Astrocyte (in vitro differentiated cells and primary cell): ENCODE measurements at regions not wholly inside any gene's neighbourhood (a gene's known extent, or its start where the extent isn't known, plus 50 kb on each side); places are given as distances from the start of the nearest gene placed in this dataset.

Experiments used
- DNase-seq: peaks from one replicate; pipeline ENCODE4 v3.0.0-alpha.2; 2010; ENCODE audit warnings: low read depth
- FAIRE-seq: peaks from 2 replicates; lab custom pipeline; 2011; peaks lifted over from hg19 to GRCh38; lab: Jason Lieb, UNC
- H2AFZ ChIP-seq: 2 replicates; pipeline ENCODE4 v1.6.0; 2012; ENCODE audit warnings: low read depth, low read length, inconsistent platforms
- H3K27ac ChIP-seq: 2 replicates; pipeline ENCODE4 v1.5.1; 2011; ENCODE audit warnings: low read depth, low read length, inconsistent platforms
- H3K27me3 ChIP-seq: 2 replicates; pipeline ENCODE4 v1.6.0; 2011; ENCODE audit warnings: low read length, inconsistent platforms; ENCODE audit not compliant: insufficient read depth
- H3K36me3 ChIP-seq: 2 replicates; pipeline ENCODE4 v1.5.1; 2011; ENCODE audit warnings: low read length, inconsistent platforms; ENCODE audit not compliant: insufficient read depth
- H3K4me1 ChIP-seq: 2 replicates; pipeline ENCODE4 v1.5.1; 2011; ENCODE audit warnings: low read length, inconsistent platforms; ENCODE audit not compliant: insufficient read depth
- H3K4me2 ChIP-seq: 2 replicates; pipeline ENCODE4 v1.6.0; 2012; ENCODE audit warnings: low read length, inconsistent platforms
- H3K4me3 ChIP-seq: 2 replicates; pipeline ENCODE4 v1.5.1; 2011; ENCODE audit warnings: low read depth, mild to moderate bottlenecking, low read length, inconsistent platforms; ENCODE audit not compliant: insufficient read depth
- H3K79me2 ChIP-seq: 2 replicates; pipeline ENCODE4 v1.6.0; 2012; ENCODE audit warnings: mild to moderate bottlenecking, low read length, inconsistent platforms; ENCODE audit not compliant: insufficient read depth
- H3K9ac ChIP-seq: 2 replicates; pipeline ENCODE4 v1.6.0; 2012; ENCODE audit warnings: mild to moderate bottlenecking, low read length, inconsistent platforms
- H3K9me3 ChIP-seq: 2 replicates; pipeline ENCODE4 v1.5.1; 2012; ENCODE audit warnings: low read depth, mild to moderate bottlenecking, low read length, inconsistent platforms; ENCODE audit not compliant: insufficient read depth
- H4K20me1 ChIP-seq: 2 replicates; pipeline ENCODE4 v1.6.0; 2012; ENCODE audit warnings: low read length, inconsistent platforms; ENCODE audit not compliant: insufficient read depth
- H3K27ac Mint-ChIP-seq: one replicate; pipeline ENCODE4 v1.8.0; 2021; ENCODE audit warnings: mild to moderate bottlenecking, mixed read lengths; ENCODE audit not compliant: unreplicated experiment
- H3K27me3 Mint-ChIP-seq: one replicate; pipeline ENCODE4 v1.8.0; 2021; ENCODE audit warnings: low read depth, mixed read lengths; ENCODE audit not compliant: unreplicated experiment
- H3K36me3 Mint-ChIP-seq: one replicate; pipeline ENCODE4 v1.8.0; 2021; ENCODE audit warnings: low read depth, mixed read lengths; ENCODE audit not compliant: unreplicated experiment
- H3K4me1 Mint-ChIP-seq: one replicate; pipeline ENCODE4 v1.8.0; 2021; ENCODE audit warnings: low read depth, mixed read lengths; ENCODE audit not compliant: unreplicated experiment
- H3K4me3 Mint-ChIP-seq: one replicate; pipeline ENCODE4 v1.8.0; 2021; ENCODE audit warnings: mild to moderate bottlenecking, moderate library complexity, mixed read lengths; ENCODE audit not compliant: unreplicated experiment
- H3K9me3 Mint-ChIP-seq: one replicate; pipeline ENCODE4 v1.8.0; 2021; ENCODE audit warnings: mild to moderate bottlenecking, mixed read lengths; ENCODE audit not compliant: unreplicated experiment
- CTCF ChIP-seq: IDR thresholded peaks from 2 replicates; pipeline ENCODE4 v1.5.1; 2011; ENCODE audit warnings: low read depth, mild to moderate bottlenecking, inconsistent platforms, low read length, moderate library complexity; ENCODE audit not compliant: insufficient read depth
- EZH2 ChIP-seq: IDR thresholded peaks from 2 replicates; pipeline ENCODE4 v1.6.1; 2012; ENCODE audit warnings: mild to moderate bottlenecking, low read length, inconsistent platforms; ENCODE audit not compliant: insufficient read depth

DNA sequence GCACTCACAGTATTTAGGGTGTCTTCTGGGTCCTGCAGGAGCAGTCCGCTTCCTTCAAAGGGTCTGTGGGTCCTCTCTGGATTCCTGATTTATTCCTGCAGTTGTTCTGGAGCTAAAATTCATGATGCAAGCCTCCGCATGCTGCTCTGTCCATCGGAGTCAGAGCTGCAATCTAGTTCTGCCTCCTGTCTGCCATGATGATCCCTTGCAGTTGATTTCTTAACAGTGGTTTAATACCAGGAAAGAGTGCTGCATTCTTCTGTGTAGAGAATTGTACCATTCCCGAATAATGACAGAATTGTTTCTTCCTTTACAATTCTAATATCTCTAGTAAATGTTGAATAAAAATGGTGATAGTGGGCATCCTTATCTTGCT is 72.0 kb upstream of the B3GAT2 start:
- no peaks in the 10 kb centered on the region for H3K36me3 ChIP-seq
- no peak for DNase-seq
- Mint-ChIP-seq H3K27me3 (no peaks in the 10 kb centered on the region), H3K36me3 (no peaks in the 10 kb centered on the region), H3K4me1 (no peaks in the 10 kb centered on the region), H3K9me3 (no peaks in the 10 kb centered on the region), H3K4me3 (no peak overlapping the region), H3K27ac (no peak overlapping the region)
- FAIRE-seq: no peak
- no peak overlapping the region for H3K4me2 ChIP-seq
- H4K20me1 ChIP-seq: no peaks in the 10 kb centered on the region
- TF ChIP-seq EZH2 (no peak), CTCF (no peak)
- H3K9me3 ChIP-seq: no peaks in the 10 kb centered on the region
- no peaks in the 10 kb centered on the region for H3K4me1 ChIP-seq
- H3K9ac ChIP-seq: no peak overlapping the region
- no peak overlapping the region for H2AFZ ChIP-seq
- no peak overlapping the region for H3K27ac ChIP-seq
- H3K27me3 ChIP-seq: no peaks in the 10 kb centered on the region
- no peaks in the 10 kb centered on the region for H3K79me2 ChIP-seq
- H3K4me3 ChIP-seq: no peak overlapping the region

GRCh38 chr6:71029555-71029954 is 72.7 kb upstream of the B3GAT2 start:
- Histone ChIP-seq H3K9me3 (no peaks in the 10 kb centered on the region), H2AFZ (no peak overlapping the region), H4K20me1 (no peaks in the 10 kb centered on the region), H3K27ac (no peak overlapping the region), H3K27me3 (no peaks in the 10 kb centered on the region), H3K79me2 (no peaks in the 10 kb centered on the region), H3K36me3 (no peaks in the 10 kb centered on the region), H3K9ac (no peak overlapping the region), H3K4me3 (no peak overlapping the region), H3K4me1 (no peaks in the 10 kb centered on the region), H3K4me2 (no peak overlapping the region)
- no peak for TF ChIP-seq CTCF
- no peak for TF ChIP-seq EZH2
- Mint-ChIP-seq H3K9me3 (no peaks in the 10 kb centered on the region), H3K36me3 (no peaks in the 10 kb centered on the region), H3K27me3 (no peaks in the 10 kb centered on the region), H3K4me1 (no peaks in the 10 kb centered on the region), H3K4me3 (no peak overlapping the region), H3K27ac (no peak overlapping the region)
- FAIRE-seq: no peak
- no peak for DNase-seq

- no peak overlapping the region for H3K4me3 Mint-ChIP-seq
- H2AFZ ChIP-seq: no peak overlapping the region
- H4K20me1 ChIP-seq: no peaks in the 10 kb centered on the region
- H3K9me3 ChIP-seq: no peaks in the 10 kb centered on the region
- TF ChIP-seq CTCF (no peak), EZH2 (no peak)
- no peaks in the 10 kb centered on the region for H3K4me1 ChIP-seq
- no peaks in the 10 kb centered on the region for H3K27me3 Mint-ChIP-seq
- no peak overlapping the region for H3K27ac Mint-ChIP-seq
- FAIRE-seq (no peak), DNase-seq (no peak)
- H3K9me3 Mint-ChIP-seq: no peaks in the 10 kb centered on the region
- H3K9ac ChIP-seq: no peak overlapping the region
- no peak overlapping the region for H3K4me2 ChIP-seq
- H3K27ac ChIP-seq: no peak overlapping the region
- H3K36me3 ChIP-seq: no peaks in the 10 kb centered on the region
- H3K4me3 ChIP-seq: no peak overlapping the region
- no peaks in the 10 kb centered on the region for H3K36me3 Mint-ChIP-seq
- no peaks in the 10 kb centered on the region for H3K79me2 ChIP-seq
- no peaks in the 10 kb centered on the region for H3K4me1 Mint-ChIP-seq
- H3K27me3 ChIP-seq: no peaks in the 10 kb centered on the region
Observed at GRCh38 chr6:71031912-71032311, 75.1 kb upstream of the B3GAT2 start.
